ENCODE measurements at regions not wholly inside any gene's neighbourhood (a gene's known extent, or its start where the extent isn't known, plus 50 kb on each side); places are given as distances from the start of the nearest gene placed in this dataset.

- Histone ChIP-seq H3K9me3 (replicated peaks in 1 of 3) (no peaks in the 10 kb centered on the region), H3K27ac (no peak overlapping the region), H3K4me1 (replicated peaks in 1 of 2) (no peaks in the 10 kb centered on the region), H3K4me3 (no peak overlapping the region), H3K36me3 (replicated peaks in 1 of 2) (no peaks in the 10 kb centered on the region), H3K27me3 (no peaks in the 10 kb centered on the region)
- 78 to 90% (median 83%) methylated on average over 6 of the region's 6 CpGs for WGBS, 4 donors
- intact Hi-C loops (cut with DNase I) = no loop called here
- no peak for DNase-seq
- TF ChIP-seq POLR2A (IDR thresholded peaks at IDR 0.05) (no peak), CTCF (IDR thresholded peaks at IDR 0.05) (no peak)
Measured at GRCh38 chr3:159923956-159924355, 64.7 kb upstream of the IL12A start.

DNA sequence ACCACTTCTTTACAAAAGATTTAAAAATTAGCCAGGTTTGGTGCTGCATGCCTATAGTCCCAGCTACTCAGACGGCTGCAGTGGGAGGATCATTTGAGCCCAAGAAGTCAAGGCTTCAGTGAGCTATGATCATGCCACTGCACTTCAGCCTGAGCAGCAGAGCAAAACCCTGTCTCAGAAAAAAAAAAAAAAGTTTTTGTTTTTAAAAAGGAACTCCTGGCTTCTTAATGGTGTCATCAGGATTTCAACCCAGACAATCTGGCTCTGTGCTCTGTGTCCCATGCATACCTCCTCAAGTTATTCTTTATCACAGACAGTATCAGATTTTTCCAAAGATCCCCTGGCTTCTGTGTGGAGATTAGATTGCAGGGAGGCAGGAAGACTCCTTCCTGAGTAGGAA is 64.2 kb upstream of the IL12A start:
- no peaks in the 10 kb centered on the region for H3K27me3 ChIP-seq
- no peak overlapping the region for H3K4me3 ChIP-seq
- no peaks in the 10 kb centered on the region for H3K36me3 ChIP-seq (replicated peaks in 1 of 2)
- H3K9me3 ChIP-seq (replicated peaks in 1 of 3) = no peaks in the 10 kb centered on the region
- no peaks in the 10 kb centered on the region for H3K4me1 ChIP-seq (replicated peaks in 1 of 2)
- WGBS, 4 donors = 42 to 96% (median 79%) methylated on average over 1 of the region's 1 CpG
- no peak for DNase-seq
- no peak overlapping the region for H3K27ac ChIP-seq
- TF ChIP-seq POLR2A (IDR thresholded peaks at IDR 0.05) (no peak), CTCF (IDR thresholded peaks at IDR 0.05) (no peak)
- intact Hi-C loops (cut with DNase I) = no loop called here

GRCh38 chr3:159925248-159925647 is 63.4 kb upstream of the IL12A start:
- H3K9me3 ChIP-seq (replicated peaks in 1 of 3) = no peaks in the 10 kb centered on the region
- TF ChIP-seq POLR2A (IDR thresholded peaks at IDR 0.05) (no peak), CTCF (IDR thresholded peaks at IDR 0.05) (no peak)
- no peaks in the 10 kb centered on the region for H3K4me1 ChIP-seq (replicated peaks in 1 of 2)
- WGBS, 4 donors = 67 to 100% (median 91%) methylated on average over 1 of the region's 1 CpG
- H3K4me3 ChIP-seq = no peak overlapping the region
- no peaks in the 10 kb centered on the region for H3K27me3 ChIP-seq
- no peak for DNase-seq
- no peak overlapping the region for H3K27ac ChIP-seq
- H3K36me3 ChIP-seq (replicated peaks in 1 of 2) = no peaks in the 10 kb centered on the region
- intact Hi-C loops (cut with DNase I) = no loop called here

DNA sequence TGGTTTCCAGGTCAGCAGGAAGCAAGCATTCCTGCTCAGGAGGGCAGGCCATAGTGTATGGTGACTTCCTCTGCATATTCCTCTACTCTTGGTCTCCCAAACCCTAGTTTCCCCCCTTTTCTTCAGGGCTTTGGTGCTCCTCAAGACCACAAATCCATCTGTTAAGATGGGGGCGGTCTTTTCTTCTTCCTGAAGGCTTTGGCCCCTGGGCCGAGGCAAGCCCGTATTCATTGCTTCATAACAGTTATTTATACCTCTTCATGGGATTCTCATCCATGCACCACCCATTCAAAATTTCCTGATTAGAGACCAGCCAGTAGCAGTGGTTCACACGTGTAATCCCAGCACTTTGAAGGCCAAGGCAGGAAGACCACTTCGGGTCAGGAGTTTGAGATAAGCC is 62.1 kb upstream of the IL12A start:
- no peak overlapping the region for H3K27ac ChIP-seq
- no peaks in the 10 kb centered on the region for H3K36me3 ChIP-seq (replicated peaks in 1 of 2)
- TF ChIP-seq CTCF (IDR thresholded peaks at IDR 0.05) = no peak
- no peak for TF ChIP-seq POLR2A (IDR thresholded peaks at IDR 0.05)
- WGBS, 4 donors = 72 to 82% (median 76%) methylated on average over 5 of the region's 5 CpGs
- DNase-seq = no peak
- no peak overlapping the region for H3K4me3 ChIP-seq
- H3K9me3 ChIP-seq (replicated peaks in 1 of 3) = no peaks in the 10 kb centered on the region
- intact Hi-C loops (cut with DNase I) = no loop called here
- H3K4me1 ChIP-seq (replicated peaks in 1 of 2) = no peaks in the 10 kb centered on the region
- no peaks in the 10 kb centered on the region for H3K27me3 ChIP-seq

Data from adrenal gland (tissue), 9 donors.